ENCODE measurements at regions not wholly inside any gene's neighbourhood (a gene's known extent, or its start where the extent isn't known, plus 50 kb on each side); places are given as distances from the start of the nearest gene placed in this dataset.
"Not testable (repeated sequence)": the region's sequence is repeated elsewhere in the genome, so short reads cannot be mapped to it uniquely, and the experiment has no call there.

DNA sequence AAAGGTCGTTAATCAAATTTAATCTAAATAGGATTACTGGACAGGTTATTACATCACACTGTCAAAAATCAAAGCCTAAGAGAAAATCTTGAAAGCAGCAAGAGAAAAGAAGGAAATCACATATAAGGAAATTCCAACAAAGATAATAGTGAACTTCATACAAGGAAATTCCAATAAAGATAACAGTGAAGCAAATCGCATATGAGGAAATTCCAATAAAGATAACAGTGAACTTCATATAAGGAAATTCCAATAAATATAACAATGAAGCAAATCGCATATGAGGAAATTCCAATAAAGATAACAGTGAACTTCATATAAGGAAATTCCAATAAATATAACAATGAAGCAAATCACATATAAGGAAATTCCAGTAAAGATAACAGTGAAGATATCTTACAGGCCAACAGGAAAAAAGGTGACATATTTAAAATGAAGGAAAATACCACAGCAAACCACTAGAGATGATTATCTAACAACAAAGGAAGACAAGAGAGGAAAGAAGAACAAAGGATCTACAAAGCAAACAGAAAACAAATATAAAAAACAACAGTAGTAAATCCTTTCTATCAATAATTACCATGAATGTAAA, 787.7 kb downstream of the CCDC85A start:
- no peak for DNase-seq (ENCODE audit: low read depth)

DNA sequence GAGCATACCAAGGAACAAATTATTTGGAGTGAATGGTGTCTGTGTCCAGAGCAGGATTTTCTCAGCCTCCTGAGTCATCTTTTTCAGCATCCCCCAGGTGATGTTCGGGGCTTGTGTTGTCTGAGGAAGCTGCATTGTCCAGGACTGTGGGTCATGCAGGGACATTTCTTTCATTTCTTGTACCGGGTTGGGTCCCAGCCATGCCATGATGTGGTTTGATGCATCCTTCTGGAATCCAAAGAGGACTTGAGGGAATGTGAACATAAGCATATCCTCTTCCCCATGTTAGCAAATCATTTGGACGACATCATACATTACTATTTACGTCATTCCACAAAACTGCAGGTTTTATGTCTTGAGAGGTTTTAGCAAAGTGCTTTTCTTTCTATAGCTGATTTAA, 797.8 kb downstream of the CCDC85A start:
- no peak for DNase-seq (ENCODE audit: low read depth)

DNA sequence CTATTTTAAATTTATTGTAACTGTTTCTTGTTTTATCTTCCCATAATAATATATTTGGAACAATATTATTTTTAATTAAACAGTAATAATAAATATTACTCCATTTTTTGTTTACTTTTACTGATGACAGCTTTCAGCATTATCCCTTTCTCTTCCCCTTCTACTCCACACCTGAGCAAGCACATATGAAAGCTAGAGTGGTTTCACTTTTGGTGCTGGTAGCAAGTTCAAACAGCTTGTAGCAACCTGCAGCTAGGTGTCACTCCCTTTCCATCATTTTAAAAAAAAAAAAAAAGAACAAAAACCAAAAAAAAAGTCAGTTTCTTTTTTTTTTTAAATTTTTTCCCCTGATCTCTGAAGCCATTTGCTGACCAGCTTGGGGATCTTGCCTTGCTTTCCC, 801.8 kb downstream of the CCDC85A start:
- no peak for DNase-seq (ENCODE audit: low read depth)

DNA sequence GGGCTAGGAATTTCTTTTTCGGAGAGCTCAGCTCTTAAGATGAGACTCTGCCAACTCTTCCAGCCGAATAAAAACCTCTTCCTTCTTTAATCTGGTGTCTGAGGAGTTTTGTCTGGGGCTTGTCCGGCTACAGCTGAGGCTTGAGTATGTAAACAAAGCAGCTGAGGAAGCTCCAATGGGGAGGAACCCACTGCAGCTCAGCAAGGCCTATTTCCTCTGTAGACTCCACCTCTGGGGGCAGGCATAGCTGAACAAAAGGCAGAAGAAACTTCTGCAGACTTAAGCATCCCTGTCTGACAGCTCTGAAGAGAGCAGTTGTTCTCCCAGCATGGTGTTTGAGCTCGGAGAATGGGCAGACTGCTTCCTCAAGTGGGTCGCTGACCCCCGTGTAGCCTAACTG, 838.7 kb downstream of the CCDC85A start:
- DNase-seq (ENCODE audit: low read depth) = no peak

- DNase-seq (ENCODE audit: low read depth) = no peak
Measured at GRCh38 chr2:57044931-57045635, 861.3 kb downstream of the CCDC85A start.

GRCh38 chr2:57049273-57049672, 865.5 kb downstream of the CCDC85A start:
- no peak for DNase-seq (ENCODE audit: low read depth)

- no peak for DNase-seq (ENCODE audit: low read depth)
Measured at GRCh38 chr2:57050007-57050406, 866.2 kb downstream of the CCDC85A start.

GRCh38 chr2:57066301-57066700, 882.5 kb downstream of the CCDC85A start:
- DNase-seq (ENCODE audit: low read depth) = not testable (repeated sequence)

DNA sequence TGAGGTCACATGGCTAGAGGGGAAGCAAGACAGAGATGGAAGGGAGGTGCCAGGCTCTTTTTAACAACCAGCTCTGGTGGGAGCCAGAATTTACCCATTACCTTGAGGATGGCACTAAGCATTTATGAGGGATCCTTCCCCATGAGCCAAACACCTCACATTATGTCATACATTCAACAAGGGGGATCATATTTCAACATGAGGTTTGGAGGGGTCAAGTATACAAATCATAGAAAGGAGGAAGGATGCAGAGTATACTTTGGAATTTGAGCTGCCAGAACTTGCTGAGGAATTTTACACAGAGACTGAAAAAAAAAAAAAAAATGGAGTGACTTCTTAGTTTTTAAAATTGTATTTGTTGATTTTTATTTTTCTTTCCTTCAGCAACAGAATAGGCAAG, 891.4 kb downstream of the CCDC85A start:
- no peak for DNase-seq (ENCODE audit: low read depth)

DNA sequence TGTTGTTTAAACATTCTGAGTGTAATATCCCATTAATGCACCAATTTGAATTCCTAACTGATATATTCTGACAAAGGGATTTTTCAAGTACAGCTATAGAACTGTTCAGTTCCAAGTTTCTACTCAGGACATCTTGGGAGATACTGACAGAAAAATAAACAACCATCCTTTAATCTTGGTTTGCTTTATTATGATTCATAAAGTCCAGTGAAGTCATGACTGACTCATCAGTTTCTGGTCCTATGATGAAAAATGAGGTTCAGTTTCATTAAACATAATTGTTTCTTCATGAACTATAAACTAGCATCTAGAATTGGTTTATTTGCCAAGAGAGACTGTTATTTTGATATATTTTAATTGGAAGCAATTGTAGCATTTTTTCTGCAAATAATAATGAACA, 896.2 kb downstream of the CCDC85A start:
- DNase-seq (ENCODE audit: low read depth) = peak; percentile 3

DNA sequence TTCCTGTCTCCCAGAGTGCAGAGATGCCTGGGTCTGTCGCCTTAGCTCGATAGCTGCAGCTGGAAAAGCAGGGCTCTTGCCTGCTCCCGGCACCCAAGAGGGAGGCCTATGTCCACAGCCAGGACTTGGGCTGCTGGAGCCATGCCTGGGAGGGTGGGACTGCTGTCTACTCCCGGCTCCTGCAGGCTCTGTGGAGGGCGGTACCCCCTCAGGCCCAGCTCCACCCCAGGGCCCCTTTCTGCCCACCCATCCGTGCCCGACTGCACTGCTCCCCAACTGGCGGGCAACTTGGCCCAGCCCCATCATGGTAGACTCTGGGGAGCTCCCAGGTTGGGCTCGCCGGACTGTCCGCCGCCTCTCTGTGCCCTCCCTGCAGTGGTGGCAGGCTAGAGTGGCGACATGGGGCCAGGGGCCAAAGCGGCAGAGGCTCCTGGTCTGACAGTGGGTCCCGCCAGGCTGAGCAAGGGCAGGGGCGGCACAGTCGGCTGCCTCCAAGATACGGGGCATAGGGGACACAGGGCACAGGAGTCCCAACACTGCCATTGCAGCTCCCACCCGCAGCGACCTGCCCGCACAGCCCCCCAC, 901.0 kb downstream of the CCDC85A start:
- no peak for DNase-seq (ENCODE audit: low read depth)

- no peak for DNase-seq (ENCODE audit: low read depth)
Measured at GRCh38 chr2:57093020-57093419, 909.2 kb downstream of the CCDC85A start.

DNA sequence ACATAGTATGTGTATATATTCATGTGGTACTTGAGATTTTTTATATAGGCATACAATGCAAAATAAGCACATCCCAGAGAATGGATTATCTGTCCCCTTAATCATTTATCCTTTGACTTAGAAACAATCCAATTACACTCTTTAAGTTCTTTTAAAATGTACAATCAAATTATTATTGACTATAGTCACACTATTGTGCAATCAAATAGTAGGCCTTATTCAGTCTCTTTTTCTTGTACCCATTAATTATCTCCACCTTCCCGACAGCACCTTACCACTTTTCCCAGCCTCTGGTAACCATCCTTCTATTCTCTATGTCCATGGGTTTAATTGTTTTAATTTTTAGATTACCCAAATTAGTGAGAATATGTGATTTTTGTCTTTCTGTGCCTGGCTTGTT, 914.1 kb downstream of the CCDC85A start:
- DNase-seq (ENCODE audit: low read depth) = no peak

GRCh38 chr2:57100436-57100835, 916.6 kb downstream of the CCDC85A start:
- DNase-seq (ENCODE audit: low read depth) = no peak

- no peak for DNase-seq (ENCODE audit: low read depth)
Measured at GRCh38 chr2:57105694-57106093, 921.9 kb downstream of the CCDC85A start.

DNA sequence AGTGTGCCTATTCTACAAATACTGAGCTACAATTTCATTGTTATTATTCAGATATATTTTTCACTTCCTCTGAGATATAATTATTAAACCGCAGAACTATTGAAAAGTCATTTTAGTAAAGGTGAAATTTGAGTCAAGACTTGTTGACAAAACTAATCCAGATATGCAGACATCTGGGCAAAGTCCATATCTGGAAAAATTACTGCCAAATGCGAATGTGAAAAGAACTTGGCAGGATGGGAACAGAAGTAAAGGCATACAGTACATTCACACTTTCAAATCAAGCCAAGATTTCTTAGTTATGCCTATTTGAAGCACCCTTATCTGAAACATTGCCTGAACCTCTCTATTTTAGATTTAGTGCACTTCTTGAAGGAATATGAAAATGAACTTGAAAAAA, 923.6 kb downstream of the CCDC85A start:
- no peak for DNase-seq (ENCODE audit: low read depth)

GRCh38 chr2:57111531-57111930, 927.7 kb downstream of the CCDC85A start:
- no peak for DNase-seq (ENCODE audit: low read depth)

DNA sequence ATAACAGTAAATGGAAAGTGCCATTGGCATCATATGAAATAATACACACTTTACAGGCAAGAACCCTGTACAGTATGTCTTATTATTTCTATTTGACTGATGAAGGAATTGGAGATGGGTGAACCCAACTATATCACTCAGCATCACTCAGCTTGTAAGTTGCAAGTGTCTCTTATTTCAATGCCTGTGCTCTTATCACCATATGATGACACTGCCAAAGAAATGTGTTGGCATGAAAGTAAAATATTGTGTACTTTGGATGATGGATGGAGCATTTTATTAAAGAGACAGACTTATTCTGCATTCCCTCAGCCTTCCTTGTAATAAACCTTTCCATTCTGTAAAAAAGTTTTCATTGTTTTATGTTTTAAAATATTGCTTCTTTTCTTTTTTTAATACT, 927.5 kb upstream of the VRK2 start:
- no peak for DNase-seq (ENCODE audit: low read depth)

DNA sequence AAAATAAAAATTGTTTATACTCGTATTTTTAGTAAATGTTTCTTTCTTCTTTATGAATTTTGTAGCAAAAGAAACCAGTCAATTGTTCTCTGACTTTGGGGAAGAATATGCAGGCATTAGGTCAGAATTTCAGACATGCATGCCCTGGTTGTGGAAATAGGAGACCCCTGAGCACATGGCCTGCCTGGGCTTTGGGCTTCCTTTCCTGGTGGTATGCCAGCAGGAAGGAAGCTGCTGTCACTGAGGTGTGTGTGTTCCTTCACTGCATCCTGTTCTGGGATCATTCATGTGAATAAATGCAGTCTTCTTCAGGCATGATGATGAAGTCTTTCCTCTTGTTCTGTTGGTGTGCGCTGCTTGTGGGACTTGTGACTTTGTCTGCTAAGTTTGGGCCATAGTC, 920.2 kb upstream of the VRK2 start:
- DNase-seq (ENCODE audit: low read depth) = no peak

DNA sequence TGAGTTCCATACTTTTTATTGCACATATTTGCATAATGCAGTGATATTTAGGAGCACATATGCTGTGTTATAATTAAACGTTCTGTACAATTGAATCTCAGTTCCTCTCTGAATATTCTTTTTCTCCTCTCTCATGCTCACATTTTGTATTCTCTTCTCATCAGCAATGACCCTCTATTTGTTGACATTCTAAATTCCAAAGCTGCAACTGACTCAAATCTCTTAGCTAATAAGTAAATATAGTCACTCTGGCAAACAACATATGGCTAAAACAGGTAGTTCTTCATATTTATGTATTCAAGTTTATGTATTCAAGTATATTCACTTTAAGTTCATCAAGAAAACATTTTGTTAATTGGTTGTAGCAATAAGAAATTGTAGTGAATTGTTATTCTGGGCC, 907.4 kb upstream of the VRK2 start:
- no peak for DNase-seq (ENCODE audit: low read depth)

DNA sequence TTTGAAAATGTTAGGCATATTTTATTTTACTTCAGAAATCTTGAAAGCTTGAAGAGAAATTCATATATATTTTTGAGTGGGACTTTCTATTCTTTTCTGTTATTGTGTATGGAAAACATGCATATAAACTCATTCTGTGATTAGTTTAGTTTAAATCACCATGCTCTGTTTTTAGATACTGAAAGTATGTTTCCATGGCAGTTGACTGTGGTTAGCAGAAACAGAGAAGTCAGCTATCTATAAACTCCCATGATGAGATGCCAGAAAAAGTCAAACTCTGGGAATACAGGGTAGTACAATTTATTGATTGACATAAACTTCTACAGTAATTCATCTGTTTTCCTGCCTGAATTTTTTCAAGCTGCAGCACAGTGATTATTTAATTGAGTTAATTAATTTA, 905.3 kb upstream of the VRK2 start:
- DNase-seq (ENCODE audit: low read depth) = peak; percentile 0

DNA sequence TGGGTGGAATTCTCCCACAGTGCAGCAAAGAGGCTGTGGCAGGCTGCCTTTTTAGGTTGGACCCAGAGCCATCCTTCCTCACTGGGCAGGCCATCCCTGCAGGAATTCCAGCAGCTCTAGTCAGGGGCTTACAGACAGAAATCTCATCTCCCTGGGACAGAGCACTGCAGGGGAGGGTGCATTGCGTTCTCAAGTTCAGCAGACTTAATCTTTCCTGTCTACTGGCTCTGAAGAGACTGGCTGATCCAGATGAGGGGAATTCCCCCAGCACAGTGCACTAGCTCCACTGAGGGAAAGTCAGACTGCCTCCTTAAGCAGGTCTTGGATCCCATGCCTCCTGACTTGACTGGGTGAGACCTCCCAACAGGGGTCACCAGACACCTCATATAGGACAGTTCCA, 899.7 kb upstream of the VRK2 start:
- DNase-seq (ENCODE audit: low read depth) = no peak

DNA sequence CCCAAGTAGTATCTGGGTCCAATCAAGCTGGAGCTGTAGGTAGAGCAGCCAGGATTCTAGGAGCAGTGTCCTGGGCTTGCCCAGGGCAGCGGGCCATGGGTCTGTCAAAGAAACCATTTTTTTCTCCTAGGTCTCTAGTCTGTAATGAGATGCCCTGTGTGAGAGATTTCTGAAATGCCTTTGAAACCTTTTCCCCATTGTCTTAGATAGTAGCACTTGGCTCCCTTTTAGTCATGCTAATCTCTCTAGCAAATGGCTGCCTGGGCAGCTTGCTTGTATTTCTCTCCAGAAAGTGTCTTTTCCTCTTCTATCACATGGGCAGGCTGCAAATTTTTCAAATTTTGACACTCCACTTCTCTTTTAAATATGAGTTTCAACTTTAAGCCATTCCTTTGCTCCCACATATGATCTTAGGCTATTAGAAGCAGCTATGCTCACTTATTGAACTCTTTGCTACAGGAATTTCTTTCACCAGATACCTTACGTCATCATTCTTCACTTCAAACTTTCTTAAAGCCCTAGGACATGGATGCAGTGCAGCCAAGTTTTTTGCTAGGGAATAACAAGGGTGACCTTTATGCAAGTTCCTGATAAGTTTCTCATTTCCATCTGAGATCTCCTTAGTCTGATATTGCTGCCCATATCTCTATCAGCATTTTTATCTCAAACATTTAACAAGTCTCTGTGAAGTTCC, 890.2 kb upstream of the VRK2 start:
- DNase-seq (ENCODE audit: low read depth) = no peak

Data from stromal cell of bone marrow (primary cell).